A549 (cell line): ENCODE measurements at regions not wholly inside any gene's neighbourhood (a gene's known extent, or its start where the extent isn't known, plus 50 kb on each side); places are given as distances from the start of the nearest gene placed in this dataset.

ENCODE experiments used
- ATAC-seq, 2 experiments: fragments of 200-7000 bp in 1 of 2; fragments of >200 bp in 1 of 2; cut with Nextera tagmentation in 1 of 2; cut with Tn5 transposase in 1 of 2; 3 replicates each; pipeline versions ENCODE4 v1.8.0 to v1.9.1; 2018 to 2020; ENCODE audit warnings: mild to moderate bottlenecking in 1 of 2, moderate library complexity in 1 of 2
- CTCF ChIA-PET: fragments of 300-600 bp; sonication (Branson Sonifier 250); formaldehyde crosslinking; extraction: SDS; loops from one replicate; lab custom pipeline; 2021; ENCODE audit warnings: antibody characterized with exemption, inconsistent platforms; lab: Yijun Ruan, JAX
- POLR2A ChIA-PET: fragments of 350-600 bp; formaldehyde crosslinking; extraction: SDS; loops from one replicate; lab custom pipeline; 2021; ENCODE audit warnings: antibody characterized with exemption, inconsistent platforms; lab: Yijun Ruan, JAX
- DNase-seq, 2 experiments: peaks; one replicate each; pipeline versions ENCODE4 v3.0.0 to v3.0.0-alpha.2; 2011 to 2016; ENCODE audit warnings: low read depth in 1 of 2, low spot score in 1 of 2
- FAIRE-seq: peaks from 2 replicates; lab custom pipeline; 2011; peaks lifted over from hg19 to GRCh38; lab: Jason Lieb, UNC
- H3K27ac ChIP-seq, 2 experiments: fragments of >200 bp; sonication (Bioruptor Twin); formaldehyde crosslinking; 3 replicates each; pipeline ENCODE4 v1.5.1; 2016 to 2017
- H3K4me1 ChIP-seq: fragments of >200 bp; sonication (Bioruptor Twin); formaldehyde crosslinking; 3 replicates; pipeline ENCODE4 v1.6.1; 2016
- H3K4me2 ChIP-seq: fragments of >200 bp; sonication (Bioruptor Twin); formaldehyde crosslinking; 3 replicates; pipeline ENCODE4 v1.6.1; 2016
- H3K4me3 ChIP-seq: fragments of >200 bp; sonication (Bioruptor Twin); formaldehyde crosslinking; 3 replicates; pipeline ENCODE4 v1.5.1; 2016
- H3K9me3 ChIP-seq: fragments of >200 bp; sonication (Bioruptor Twin); formaldehyde crosslinking; 3 replicates; pipeline ENCODE4 v1.6.1; 2016
- ATOH8 ChIP-seq: fragments of 250-450 bp; sonication (Bioruptor Pico); IDR thresholded peaks from 2 replicates; pipeline ENCODE4 v1.5.0; 2020; ENCODE audit warnings: low read depth, mild to moderate bottlenecking, moderate library complexity
- CBX2 ChIP-seq: fragments of 200-600 bp; sonication (generic); IDR thresholded peaks from 2 replicates; pipeline ENCODE4 v1.6.1; 2016; ENCODE audit warnings: low read depth, mild to moderate bottlenecking, borderline replicate concordance
- CEBPB ChIP-seq, 2 experiments: fragments of >200 bp in 1 of 2; sonication (Bioruptor Twin) in 1 of 2; formaldehyde crosslinking in 1 of 2; IDR thresholded peaks; 2 replicates each; pipeline ENCODE4 v1.6.1; 2012 to 2016
- CHD4 ChIP-seq: fragments of 200-600 bp; sonication (generic); IDR thresholded peaks from 2 replicates; pipeline ENCODE4 v1.6.1; 2016; ENCODE audit warnings: antibody characterized with exemption, mild to moderate bottlenecking, borderline replicate concordance
- E2F6 ChIP-seq: IDR thresholded peaks from 2 replicates; pipeline ENCODE4 v1.6.1; 2012; ENCODE audit warnings: low read depth, borderline replicate concordance
- EHMT2 ChIP-seq: fragments of 200-600 bp; sonication (generic); IDR thresholded peaks from 2 replicates; pipeline ENCODE4 v1.6.1; 2016; ENCODE audit warnings: antibody characterized with exemption, low read depth, mild to moderate bottlenecking, moderate library complexity
- EP300 ChIP-seq, 2 experiments: fragments of >200 bp; sonication (Bioruptor Twin); formaldehyde crosslinking; IDR thresholded peaks; 2 replicates in 1 of 2; 3 replicates in 1 of 2; pipeline ENCODE4 v1.6.1; 2016 to 2017
- FOXS1 ChIP-seq: fragments of 250-450 bp; sonication (Bioruptor Pico); IDR thresholded peaks from 2 replicates; pipeline ENCODE4 v1.5.0; 2020; ENCODE audit warnings: mild to moderate bottlenecking, moderate library complexity
- HEYL ChIP-seq: fragments of 250-450 bp; sonication (Bioruptor Pico); IDR thresholded peaks from 2 replicates; pipeline ENCODE4 v1.8.0; 2021; ENCODE audit warnings: mild to moderate bottlenecking, moderate library complexity
- HMGXB4 ChIP-seq: fragments of 250-450 bp; sonication (Bioruptor Pico); IDR thresholded peaks from 2 replicates; pipeline ENCODE4 v1.5.0; 2021; ENCODE audit warnings: mild to moderate bottlenecking, moderate library complexity, borderline replicate concordance
- JUNB ChIP-seq: fragments of >200 bp; sonication (Bioruptor Twin); formaldehyde crosslinking; IDR thresholded peaks from 2 replicates; pipeline ENCODE4 v1.6.1; 2016
- KDM1A ChIP-seq: fragments of 200-600 bp; sonication (generic); IDR thresholded peaks from 2 replicates; pipeline ENCODE4 v1.6.1; 2016; ENCODE audit warnings: low read depth, mild to moderate bottlenecking
- MYC ChIP-seq: IDR thresholded peaks from 2 replicates; pipeline ENCODE4 v1.6.1; 2012; ENCODE audit warnings: mild to moderate bottlenecking, inconsistent platforms, low read length, improper control_type of control experiment, borderline replicate concordance
- NPAS2 ChIP-seq: fragments of 250-450 bp; sonication (Bioruptor Pico); IDR thresholded peaks from 2 replicates; pipeline ENCODE4 v1.8.0; 2022; ENCODE audit warnings: mild to moderate bottlenecking, moderate library complexity, borderline replicate concordance
- NR3C1 ChIP-seq: fragments of >200 bp; sonication (Bioruptor Twin); formaldehyde crosslinking; IDR thresholded peaks from 3 replicates; pipeline ENCODE4 v1.6.1; 2017
- PHF8 ChIP-seq: fragments of 200-600 bp; sonication (generic); IDR thresholded peaks from 2 replicates; pipeline ENCODE4 v1.6.1; 2016; ENCODE audit warnings: low read depth, mild to moderate bottlenecking, antibody characterized with exemption, moderate library complexity, borderline replicate concordance
- RAD21 ChIP-seq, 2 experiments: fragments of >200 bp in 1 of 2; sonication (Bioruptor Twin) in 1 of 2; formaldehyde crosslinking in 1 of 2; IDR thresholded peaks in 1 of 2; conservative IDR thresholded peaks in 1 of 2; 2 replicates in 1 of 2; 3 replicates in 1 of 2; pipeline ENCODE4 v1.6.1; 2012 to 2018; ENCODE audit warnings: inconsistent platforms in 1 of 2
- RCOR1 ChIP-seq: fragments of 150-350 bp; IDR thresholded peaks from 2 replicates; pipeline ENCODE4 v1.6.1; 2014; ENCODE audit warnings: antibody characterized with exemption, low read length, low read depth
- REST ChIP-seq: fragments of 200-600 bp; sonication (generic); IDR thresholded peaks from 2 replicates; pipeline ENCODE4 v1.6.1; 2016; ENCODE audit warnings: antibody characterized with exemption, mild to moderate bottlenecking, moderate library complexity
- SMC3 ChIP-seq: fragments of >200 bp; sonication (Bioruptor Twin); formaldehyde crosslinking; IDR thresholded peaks from 3 replicates; pipeline ENCODE4 v1.6.1; 2018; ENCODE audit warnings: inconsistent platforms
- SREBF2 ChIP-seq: fragments of 450-650 bp; IDR thresholded peaks from 2 replicates; pipeline ENCODE4 v1.6.1; 2014; ENCODE audit warnings: mild to moderate bottlenecking, moderate library complexity
- TP53 ChIP-seq: fragments of 250-450 bp; sonication (Bioruptor Pico); IDR thresholded peaks from 2 replicates; pipeline ENCODE4 v1.5.0; 2021; ENCODE audit warnings: mild to moderate bottlenecking, moderate library complexity
- ZNF302 ChIP-seq: fragments of 250-450 bp; sonication (Bioruptor Pico); IDR thresholded peaks from 2 replicates; pipeline ENCODE4 v1.9.0; 2021; ENCODE audit warnings: inconsistent platforms, mild to moderate bottlenecking, moderate library complexity
- WGBS: methylation state at CpG from one replicate; pipeline ENCODE4 v1.1.6; 2017; ENCODE audit errors: missing lambda C conversion rate; 5-methylcytosine and 5-hydroxymethylcytosine counted together

- no peak overlapping the region for H3K27ac ChIP-seq
- CTCF ChIA-PET, result no interaction called here
These were observed 378.8 kb upstream of the NOCT start for GRCh38 chr4:138636781-138637180.

GRCh38 chr4:138634915-138635314 lies 380.7 kb upstream of the NOCT start:
- POLR2A ChIA-PET, result no interaction called here
- Histone ChIP-seq H3K4me2 (no peak overlapping the region), H3K9me3 (no peaks in the 10 kb centered on the region), H3K27ac (no peak overlapping the region), H3K4me3 (no peak overlapping the region), H3K4me1 (no peaks in the 10 kb centered on the region)
- CTCF ChIA-PET, result no interaction called here
- no peak for ATAC-seq
- DNase-seq, result no peak
- TF ChIP-seq JUNB, result no peak
- no peak for TF ChIP-seq CEBPB (IDR thresholded peaks at IDR 0.05)
- TF ChIP-seq E2F6, result no peak
- TF ChIP-seq CBX2, result no peak
- no peak for TF ChIP-seq HMGXB4
- TF ChIP-seq RAD21 (conservative IDR thresholded peaks at IDR 0.05 in 1 of 2, IDR thresholded peaks at IDR 0.05 in 1 of 2), result no peak
- TF ChIP-seq RCOR1, result no peak
- no peak for TF ChIP-seq EP300 (IDR thresholded peaks at IDR 0.05)
- no peak for TF ChIP-seq HEYL (CRISPR knock-in tag)
- no peak for TF ChIP-seq SMC3
- no peak for TF ChIP-seq CHD4
- TF ChIP-seq ZNF302 (CRISPR knock-in tag), result no peak
- TF ChIP-seq REST, result no peak
- no peak for TF ChIP-seq ATOH8 (CRISPR knock-in tag)
- no peak for TF ChIP-seq NPAS2 (CRISPR knock-in tag)
- no peak for FAIRE-seq
- 47% methylated on average over 2 of the region's 2 CpGs for WGBS

More at GRCh38 chr4:138636781-138637180, 378.8 kb upstream of the NOCT start:
- POLR2A ChIA-PET, result no interaction called here
- WGBS, result 83% methylated on average over 7 of the region's 7 CpGs
- FAIRE-seq, result no peak
- TF ChIP-seq TP53 (CRISPR knock-in tag) (no peak), KDM1A (no peak), NR3C1 (no peak), FOXS1 (CRISPR knock-in tag) (no peak), MYC (no peak), JUNB (no peak), EHMT2 (no peak), ZNF302 (CRISPR knock-in tag) (no peak), ATOH8 (CRISPR knock-in tag) (no peak), SREBF2 (no peak), PHF8 (no peak)
- TF ChIP-seq, all 56 proteins: peak for 0
- ATAC-seq, result no peak
- Histone ChIP-seq H3K4me3 (no peak overlapping the region), H3K9me3 (no peaks in the 10 kb centered on the region), H3K4me1 (no peaks in the 10 kb centered on the region), H3K4me2 (no peak overlapping the region)
- no peak for DNase-seq
